Neural cell (in vitro differentiated cells): ENCODE measurements at regions not wholly inside any gene's neighbourhood (a gene's known extent, or its start where the extent isn't known, plus 50 kb on each side); places are given as distances from the start of the nearest gene placed in this dataset.

Experiments
- H2AFZ ChIP-seq: fragments of 200-600, 300-800 bp; sonication (generic), shearing (Covaris generic); 2 replicates; pipeline ENCODE4 v1.6.0; 2014; ENCODE audit warnings: low read depth, mild to moderate bottlenecking, antibody characterized with exemption, low read length, moderate library complexity
- H3F3A ChIP-seq: fragments of 200-600 bp; shearing (Covaris generic); 2 replicates; pipeline ENCODE4 v1.6.1; 2016; ENCODE audit warnings: mild to moderate bottlenecking, moderate library complexity, mixed read lengths, antibody characterized with exemption, low read length; ENCODE audit not compliant: insufficient read depth, poor library complexity, severe bottlenecking
- H3K27ac ChIP-seq: fragments of 200-600, 300-800 bp; sonication (generic), shearing (Covaris generic); 2 replicates; pipeline ENCODE4 v1.5.1; 2014; ENCODE audit warnings: mild to moderate bottlenecking, low read length, moderate library complexity
- H3K27me3 ChIP-seq: fragments of 300-800, 200-600 bp; sonication (generic), shearing (Covaris generic); 2 replicates; pipeline ENCODE4 v1.6.0; 2014; ENCODE audit warnings: mild to moderate bottlenecking, low read depth, low read length, moderate library complexity; ENCODE audit not compliant: insufficient read depth
- H3K36me3 ChIP-seq: fragments of 300-800, 200-600 bp; sonication (generic), shearing (Covaris generic); 2 replicates; pipeline ENCODE4 v1.5.1; 2014; ENCODE audit warnings: mild to moderate bottlenecking, antibody characterized with exemption, low read length, moderate library complexity; ENCODE audit not compliant: insufficient read depth
- H3K4me2 ChIP-seq: fragments of 300-800, 200-600 bp; sonication (generic), shearing (Covaris generic); 2 replicates; pipeline ENCODE4 v1.6.0; 2014; ENCODE audit warnings: mild to moderate bottlenecking, low read length
- H3K4me3 ChIP-seq: fragments of 300-800, 200-600 bp; sonication (generic), shearing (Covaris generic); 2 replicates; pipeline ENCODE4 v1.5.1; 2014; ENCODE audit warnings: mild to moderate bottlenecking, low read length, moderate library complexity
- H3K79me2 ChIP-seq: fragments of 200-600 bp; shearing (Covaris generic); replicated peaks from 2 replicates; pipeline ENCODE4 v1.6.0; 2014; ENCODE audit warnings: mild to moderate bottlenecking, low read length, moderate library complexity; ENCODE audit not compliant: insufficient read depth
- H3K9ac ChIP-seq: fragments of 300-800, 200-600 bp; sonication (generic), shearing (Covaris generic); 2 replicates; pipeline ENCODE4 v1.6.1; 2016; ENCODE audit warnings: mild to moderate bottlenecking, low read length, mixed read lengths
- H3K9me2 ChIP-seq: fragments of 200-600 bp; shearing (Covaris generic); 2 replicates; pipeline ENCODE4 v1.6.1; 2016; ENCODE audit warnings: mild to moderate bottlenecking, low read length, mixed read lengths; ENCODE audit not compliant: insufficient read depth
- H3K9me3 ChIP-seq: fragments of 200-600, 300-800 bp; sonication (generic), shearing (Covaris generic); 2 replicates; pipeline ENCODE4 v1.6.1; 2016; ENCODE audit warnings: mild to moderate bottlenecking, mixed run types, low read length, moderate library complexity, mixed read lengths
- H4K20me1 ChIP-seq: fragments of 200-600 bp; shearing (Covaris generic); 2 replicates; pipeline ENCODE4 v1.6.1; 2016; ENCODE audit warnings: mild to moderate bottlenecking, mixed run types; ENCODE audit not compliant: insufficient read depth
- CTCF ChIP-seq: fragments of 450-650 bp; IDR thresholded peaks from 2 replicates; pipeline ENCODE4 v1.5.1; 2014; ENCODE audit warnings: antibody characterized with exemption, mild to moderate bottlenecking, moderate library complexity; ENCODE audit not compliant: poor library complexity, severe bottlenecking
- EP300 ChIP-seq: fragments of 450-650 bp; conservative IDR thresholded peaks from 2 replicates; pipeline ENCODE4 v1.6.1; 2014; ENCODE audit warnings: antibody characterized with exemption, mild to moderate bottlenecking, moderate library complexity; ENCODE audit not compliant: poor library complexity, severe bottlenecking
- EZH2 ChIP-seq: fragments of 200-600, 300-800 bp; shearing (Covaris generic), sonication (generic); IDR thresholded peaks from 2 replicates; pipeline ENCODE4 v1.6.1; 2014; ENCODE audit warnings: antibody characterized with exemption, low read length, borderline replicate concordance, mild to moderate bottlenecking; ENCODE audit not compliant: insufficient read depth, poor library complexity, severe bottlenecking
- MXI1 ChIP-seq: fragments of 450-650 bp; conservative IDR thresholded peaks from 2 replicates; pipeline ENCODE4 v1.6.1; 2014; ENCODE audit warnings: antibody characterized with exemption, mild to moderate bottlenecking; ENCODE audit not compliant: poor library complexity, severe bottlenecking
- POLR2AphosphoS5 ChIP-seq: IDR thresholded peaks from 2 replicates; pipeline ENCODE4 v1.6.1; 2012
- RAD21 ChIP-seq: fragments of 450-650 bp; conservative IDR thresholded peaks from 2 replicates; pipeline ENCODE4 v1.6.1; 2014; ENCODE audit warnings: antibody characterized with exemption, mild to moderate bottlenecking, moderate library complexity
- REST ChIP-seq: IDR thresholded peaks from 2 replicates; pipeline ENCODE4 v1.6.1; 2012; ENCODE audit warnings: borderline replicate concordance
- SMC3 ChIP-seq: fragments of 450-650 bp; conservative IDR thresholded peaks from 2 replicates; pipeline ENCODE4 v1.6.1; 2014; ENCODE audit warnings: antibody characterized with exemption, mild to moderate bottlenecking, moderate library complexity; ENCODE audit not compliant: poor library complexity
- TAF1 ChIP-seq: IDR thresholded peaks from 2 replicates; pipeline ENCODE4 v1.6.1; 2012; ENCODE audit warnings: low read depth

GRCh38 chr6:9039258-9039657 is 603.9 kb upstream of the SLC35B3 start:
- H3K4me3 ChIP-seq, result no peak overlapping the region
- no peaks in the 10 kb centered on the region for H3K9me3 ChIP-seq
- no peaks in the 10 kb centered on the region for H3F3A ChIP-seq
- no peak overlapping the region for H3K4me2 ChIP-seq
- no peak overlapping the region for H2AFZ ChIP-seq
- no peaks in the 10 kb centered on the region for H4K20me1 ChIP-seq
- H3K27ac ChIP-seq, result no peak overlapping the region
- no peak overlapping the region for H3K9ac ChIP-seq
- H3K27me3 ChIP-seq, result no peaks in the 10 kb centered on the region
- H3K79me2 ChIP-seq, result no peaks in the 10 kb centered on the region
- no peak for TF ChIP-seq EZH2
- no peak for TF ChIP-seq CTCF
- no peak for TF ChIP-seq RAD21
- TF ChIP-seq POLR2AphosphoS5, result no peak
- no peak for TF ChIP-seq SMC3
- no peak for TF ChIP-seq TAF1
- no peak for TF ChIP-seq REST
- no peak for TF ChIP-seq EP300
- no peak for TF ChIP-seq MXI1
- no peaks in the 10 kb centered on the region for H3K36me3 ChIP-seq
- no peaks in the 10 kb centered on the region for H3K9me2 ChIP-seq

DNA sequence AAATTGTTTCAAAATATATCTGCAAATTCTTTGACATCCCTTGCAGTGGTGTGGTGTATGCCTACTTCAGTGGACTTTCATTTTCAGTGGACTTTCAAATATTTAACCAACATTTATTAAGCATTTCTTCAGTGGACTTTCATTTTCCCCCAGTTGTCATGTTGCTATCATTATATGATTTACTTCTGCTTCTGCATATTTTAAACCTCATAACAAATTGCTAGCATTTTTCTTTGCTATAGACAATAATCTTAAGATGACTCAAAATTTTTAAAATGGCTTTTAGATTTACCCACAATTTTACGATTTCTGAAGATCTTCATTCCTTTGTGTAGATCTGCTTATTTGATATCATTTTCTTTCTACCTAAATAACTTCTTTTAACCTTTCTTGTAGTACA is 592.7 kb upstream of the SLC35B3 start:
- no peak overlapping the region for H3K27ac ChIP-seq
- H4K20me1 ChIP-seq, result no peaks in the 10 kb centered on the region
- no peaks in the 10 kb centered on the region for H3F3A ChIP-seq
- no peak overlapping the region for H2AFZ ChIP-seq
- H3K9ac ChIP-seq, result no peak overlapping the region
- no peaks in the 10 kb centered on the region for H3K36me3 ChIP-seq
- H3K4me2 ChIP-seq, result no peak overlapping the region
- no peaks in the 10 kb centered on the region for H3K9me3 ChIP-seq
- H3K4me3 ChIP-seq, result no peak overlapping the region
- no peak for TF ChIP-seq EZH2
- no peak for TF ChIP-seq MXI1
- no peak for TF ChIP-seq POLR2AphosphoS5
- TF ChIP-seq TAF1, result no peak
- TF ChIP-seq REST, result no peak
- TF ChIP-seq EP300, result no peak
- no peak for TF ChIP-seq RAD21
- TF ChIP-seq SMC3, result no peak
- no peak for TF ChIP-seq CTCF
- H3K79me2 ChIP-seq, result no peaks in the 10 kb centered on the region
- no peaks in the 10 kb centered on the region for H3K27me3 ChIP-seq
- H3K9me2 ChIP-seq, result no peaks in the 10 kb centered on the region
